Activated CD8-positive, alpha-beta T cell treated with anti-CD3 and anti-CD28 coated beads for 36 hours (primary cell): ENCODE measurements at regions not wholly inside any gene's neighbourhood (a gene's known extent, or its start where the extent isn't known, plus 50 kb on each side); places are given as distances from the start of the nearest gene placed in this dataset.

Experiments
- ATAC-seq: fragments of 200-7000 bp; cut with Tn5 transposase; one replicate; pipeline ENCODE4 v1.10.0; 2021; ENCODE audit warnings: mild to moderate bottlenecking, moderate library complexity
- CTCF ChIA-PET: fragments of 350-600 bp; sonication (Branson Sonifier 250); formaldehyde crosslinking; loops from one replicate; lab custom pipeline; 2021; ENCODE audit warnings: antibody characterized with exemption; lab: Charles Lee
- POLR2A ChIA-PET: fragments of 350-600 bp; sonication (Branson Sonifier 250); formaldehyde crosslinking; loops from one replicate; lab custom pipeline; 2021; ENCODE audit warnings: antibody characterized with exemption; lab: Charles Lee
- DNase-seq: peaks from one replicate; pipeline ENCODE4 v3.0.0-alpha.2; 2020
- H3K27ac Mint-ChIP-seq: one replicate; pipeline ENCODE4 v1.8.0; 2021; ENCODE audit warnings: mild to moderate bottlenecking, mixed read lengths
- H3K27me3 Mint-ChIP-seq: one replicate; pipeline ENCODE4 v1.8.0; 2021; ENCODE audit warnings: mixed read lengths
- H3K36me3 Mint-ChIP-seq: one replicate; pipeline ENCODE4 v1.8.0; 2021; ENCODE audit warnings: low read depth, mixed read lengths
- H3K4me1 Mint-ChIP-seq: one replicate; pipeline ENCODE4 v1.8.0; 2021; ENCODE audit warnings: low read depth, mixed read lengths
- H3K4me3 Mint-ChIP-seq: one replicate; pipeline ENCODE4 v1.8.0; 2021; ENCODE audit warnings: mild to moderate bottlenecking, moderate library complexity, mixed read lengths
- H3K9me3 Mint-ChIP-seq: one replicate; pipeline ENCODE4 v1.8.0; 2021; ENCODE audit warnings: mixed read lengths
- CTCF ChIP-seq: fragments of 200-600 bp; IDR thresholded peaks from one replicate; pipeline ENCODE4 v1.8.0; 2022; ENCODE audit warnings: antibody characterized with exemption, mild to moderate bottlenecking
- intact Hi-C: fragments of 100-400 bp; cut with micrococcal nuclease; formaldehyde crosslinking; loops from one replicate; pipeline ENCODE4 v1.10.0; 2022

DNA sequence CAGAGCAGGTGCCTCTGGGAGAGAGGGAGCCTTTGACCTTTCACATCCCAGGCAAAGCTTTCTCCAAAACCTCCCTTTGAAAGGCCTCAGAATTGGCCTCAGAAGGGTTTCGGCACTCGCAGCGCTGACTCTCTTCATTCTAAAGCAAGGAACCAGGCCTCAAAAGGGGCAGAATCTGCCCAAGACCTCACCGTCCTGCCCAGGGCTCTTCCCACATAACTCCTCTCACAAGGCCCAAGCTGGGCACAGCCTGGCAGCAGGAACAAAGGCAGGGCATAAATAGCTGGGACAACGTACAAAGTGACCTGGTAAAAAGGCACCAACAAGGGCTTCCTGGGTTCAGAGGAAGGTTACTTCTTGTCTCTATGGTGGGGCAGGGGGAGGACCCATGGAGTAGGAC lies 166.3 kb upstream of the FSTL4 start:
- Mint-ChIP-seq H3K36me3 (no peaks in the 10 kb centered on the region), H3K27ac (no peak overlapping the region), H3K4me3 (no peak overlapping the region), H3K9me3 (no peaks in the 10 kb centered on the region), H3K4me1 (no peaks in the 10 kb centered on the region), H3K27me3 (no peaks in the 10 kb centered on the region)
- no peak for TF ChIP-seq CTCF
- ChIA-PET POLR2A (no interaction called here), CTCF (interaction anchor here (1.2 kb wide), 2 partner anchors 55 to 90 kb away, joined by 3 read pairs; no protein-coding TSS in a partner anchor)
- DNase-seq (no peak), ATAC-seq (no peak)
- intact Hi-C loops: no loop called here

- no peak for TF ChIP-seq CTCF
- intact Hi-C loops: no loop called here
- no peak overlapping the region for H3K27ac Mint-ChIP-seq
- DNase-seq (no peak), ATAC-seq (no peak)
- H3K36me3 Mint-ChIP-seq: no peaks in the 10 kb centered on the region
- H3K9me3 Mint-ChIP-seq: no peaks in the 10 kb centered on the region
- H3K4me3 Mint-ChIP-seq: no peak overlapping the region
- ChIA-PET CTCF (interaction anchor here (1.2 kb wide), 2 partner anchors 54 to 91 kb away, joined by 3 read pairs; no protein-coding TSS in a partner anchor), POLR2A (no interaction called here)
- no peaks in the 10 kb centered on the region for H3K27me3 Mint-ChIP-seq
- no peaks in the 10 kb centered on the region for H3K4me1 Mint-ChIP-seq
Measured at GRCh38 chr5:133777951-133778350, 165.6 kb upstream of the FSTL4 start.

GRCh38 chr5:133775584-133776304 lies 163.4 kb upstream of the FSTL4 start:
- no peaks in the 10 kb centered on the region for H3K4me1 Mint-ChIP-seq

GRCh38 chr5:133773247-133774202 lies 161.2 kb upstream of the FSTL4 start:
- Mint-ChIP-seq H3K27me3 (peaks cover 12% of the 10 kb centered on the region), H3K9me3 (no peaks in the 10 kb centered on the region), H3K36me3 (no peaks in the 10 kb centered on the region), H3K27ac (no peak overlapping the region), H3K4me3 (no peak overlapping the region), H3K4me1 (no peaks in the 10 kb centered on the region)
- intact Hi-C loops: no loop called here
- CTCF ChIA-PET: interaction anchor here (0.7 kb wide), 1 partner anchor 170 kb away, joined by 3 read pairs; no protein-coding TSS in a partner anchor
- no peak for ATAC-seq
- no peak for TF ChIP-seq CTCF
- POLR2A ChIA-PET: no interaction called here
- no peak for DNase-seq

More at GRCh38 chr5:133775584-133776304, 163.4 kb upstream of the FSTL4 start:
- DNase-seq (no peak), ATAC-seq (no peak)
- Mint-ChIP-seq H3K9me3 (no peaks in the 10 kb centered on the region), H3K27me3 (peaks cover 7% of the 10 kb centered on the region), H3K36me3 (no peaks in the 10 kb centered on the region), H3K4me3 (no peak overlapping the region), H3K27ac (no peak overlapping the region)
- TF ChIP-seq CTCF: no peak
- CTCF ChIA-PET: no interaction called here
- POLR2A ChIA-PET: no interaction called here
- intact Hi-C loops: no loop called here
